Glutamatergic neuron (in vitro differentiated cells): ENCODE measurements at regions not wholly inside any gene's neighbourhood (a gene's known extent, or its start where the extent isn't known, plus 50 kb on each side); places are given as distances from the start of the nearest gene placed in this dataset.

Source experiments
- DNase-seq: peaks from one replicate; pipeline ENCODE4 v3.0.0; 2022
- H3K27ac Mint-ChIP-seq: one replicate; pipeline ENCODE4 v1.8.0; 2020; ENCODE audit warnings: mild to moderate bottlenecking, mixed read lengths, inconsistent platforms; ENCODE audit not compliant: unreplicated experiment
- H3K27me3 Mint-ChIP-seq: one replicate; pipeline ENCODE4 v1.8.0; 2020; ENCODE audit warnings: mild to moderate bottlenecking, moderate library complexity, mixed read lengths, inconsistent platforms; ENCODE audit not compliant: unreplicated experiment
- H3K36me3 Mint-ChIP-seq: one replicate; pipeline ENCODE4 v1.8.0; 2020; ENCODE audit warnings: mild to moderate bottlenecking, mixed read lengths, inconsistent platforms; ENCODE audit not compliant: unreplicated experiment
- H3K4me1 Mint-ChIP-seq: one replicate; pipeline ENCODE4 v1.8.0; 2020; ENCODE audit warnings: mild to moderate bottlenecking, low read depth, mixed read lengths, inconsistent platforms; ENCODE audit not compliant: unreplicated experiment
- H3K4me3 Mint-ChIP-seq: one replicate; pipeline ENCODE4 v1.8.0; 2020; ENCODE audit warnings: mild to moderate bottlenecking, mixed read lengths, inconsistent platforms; ENCODE audit not compliant: unreplicated experiment
- H3K9me3 Mint-ChIP-seq: one replicate; pipeline ENCODE4 v1.8.0; 2020; ENCODE audit warnings: mild to moderate bottlenecking, moderate library complexity, mixed read lengths, inconsistent platforms; ENCODE audit not compliant: unreplicated experiment
- TF ChIP-seq, protein P1 (sequence below): fragments of 200-600 bp; sonication (generic); IDR thresholded peaks from one replicate; pipeline ENCODE4 v1.5.0; 2021; ENCODE audit not compliant: partially characterized antibody, unreplicated experiment

DNA sequence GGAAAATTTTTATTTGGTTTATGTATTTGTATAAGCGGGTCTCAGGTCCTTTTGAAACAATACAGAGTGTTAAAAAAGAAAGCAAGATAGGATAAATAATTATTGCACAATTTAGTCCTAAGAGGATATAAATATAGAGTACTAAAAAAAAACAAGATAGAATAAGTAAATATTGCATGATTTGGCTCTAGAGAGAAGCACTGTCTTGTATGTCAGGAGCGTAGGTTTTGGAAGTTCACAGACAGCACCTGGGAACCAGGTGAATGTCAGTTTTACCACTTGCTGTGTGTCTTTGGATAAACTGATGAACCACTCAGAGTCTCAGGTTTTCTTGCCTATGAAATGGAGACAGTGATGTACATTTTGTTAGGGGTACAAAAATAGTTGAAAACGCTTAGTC, 266.2 kb upstream of the ADAMTSL1 start:
- H3K4me1 Mint-ChIP-seq = peaks cover 12% of the 10 kb centered on the region
- peaks cover 3% of the 10 kb centered on the region for H3K9me3 Mint-ChIP-seq
- no peaks in the 10 kb centered on the region for H3K36me3 Mint-ChIP-seq
- TF ChIP-seq, protein P1, sequence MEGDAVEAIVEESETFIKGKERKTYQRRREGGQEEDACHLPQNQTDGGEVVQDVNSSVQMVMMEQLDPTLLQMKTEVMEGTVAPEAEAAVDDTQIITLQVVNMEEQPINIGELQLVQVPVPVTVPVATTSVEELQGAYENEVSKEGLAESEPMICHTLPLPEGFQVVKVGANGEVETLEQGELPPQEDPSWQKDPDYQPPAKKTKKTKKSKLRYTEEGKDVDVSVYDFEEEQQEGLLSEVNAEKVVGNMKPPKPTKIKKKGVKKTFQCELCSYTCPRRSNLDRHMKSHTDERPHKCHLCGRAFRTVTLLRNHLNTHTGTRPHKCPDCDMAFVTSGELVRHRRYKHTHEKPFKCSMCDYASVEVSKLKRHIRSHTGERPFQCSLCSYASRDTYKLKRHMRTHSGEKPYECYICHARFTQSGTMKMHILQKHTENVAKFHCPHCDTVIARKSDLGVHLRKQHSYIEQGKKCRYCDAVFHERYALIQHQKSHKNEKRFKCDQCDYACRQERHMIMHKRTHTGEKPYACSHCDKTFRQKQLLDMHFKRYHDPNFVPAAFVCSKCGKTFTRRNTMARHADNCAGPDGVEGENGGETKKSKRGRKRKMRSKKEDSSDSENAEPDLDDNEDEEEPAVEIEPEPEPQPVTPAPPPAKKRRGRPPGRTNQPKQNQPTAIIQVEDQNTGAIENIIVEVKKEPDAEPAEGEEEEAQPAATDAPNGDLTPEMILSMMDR = no peak
- peaks cover 3% of the 10 kb centered on the region for H3K27me3 Mint-ChIP-seq
- DNase-seq = no peak
- H3K27ac Mint-ChIP-seq = no peak overlapping the region
- no peak overlapping the region for H3K4me3 Mint-ChIP-seq

DNA sequence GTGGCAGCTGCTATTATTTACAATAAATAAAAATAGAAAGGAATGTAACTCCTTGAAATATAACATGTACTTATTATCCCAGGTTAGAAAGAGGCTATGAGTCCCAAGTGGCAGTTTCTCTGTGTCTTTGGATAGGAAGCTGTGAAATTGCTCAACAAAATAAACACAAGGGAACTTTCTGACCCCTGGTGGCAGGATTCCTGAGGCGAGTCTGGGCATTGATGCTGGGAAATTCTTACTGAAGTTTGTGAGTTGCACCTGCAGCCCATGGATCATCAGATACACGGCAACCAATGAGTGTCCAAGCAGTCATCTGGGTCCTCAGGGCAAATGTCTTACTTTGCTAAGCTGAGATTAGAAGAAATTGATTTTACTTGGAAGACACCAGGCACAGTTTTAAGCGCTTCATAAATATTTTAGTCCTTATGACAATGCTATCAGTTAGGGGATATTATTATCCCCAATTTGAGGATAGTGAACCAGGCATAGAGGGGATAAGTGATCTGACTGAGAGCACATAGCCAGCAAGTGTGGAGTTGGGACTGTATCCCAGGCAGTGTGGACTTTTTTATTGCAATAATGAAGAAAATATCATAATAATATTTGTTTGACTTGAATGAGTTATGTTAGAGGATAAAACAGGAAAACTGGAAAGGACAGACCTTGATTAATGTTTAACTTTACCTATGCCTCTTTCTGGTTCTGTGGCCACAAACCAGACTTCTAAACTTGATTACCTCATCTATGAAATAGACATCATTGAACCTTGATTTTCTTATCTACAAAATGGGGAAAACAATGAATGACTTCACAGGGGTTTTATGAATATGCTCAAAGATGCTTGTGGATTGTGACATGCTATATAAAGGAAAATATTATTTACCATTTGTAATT, 265.5 kb upstream of the ADAMTSL1 start:
- TF ChIP-seq, protein P1 = peak; percentile 62
- peaks cover 3% of the 10 kb centered on the region for H3K27me3 Mint-ChIP-seq
- peaks cover 3% of the 10 kb centered on the region for H3K9me3 Mint-ChIP-seq
- H3K36me3 Mint-ChIP-seq = no peaks in the 10 kb centered on the region
- H3K27ac Mint-ChIP-seq = no peak overlapping the region
- no peak overlapping the region for H3K4me3 Mint-ChIP-seq
- peak; percentile 52 for DNase-seq
- peaks cover 16% of the 10 kb centered on the region for H3K4me1 Mint-ChIP-seq

DNA sequence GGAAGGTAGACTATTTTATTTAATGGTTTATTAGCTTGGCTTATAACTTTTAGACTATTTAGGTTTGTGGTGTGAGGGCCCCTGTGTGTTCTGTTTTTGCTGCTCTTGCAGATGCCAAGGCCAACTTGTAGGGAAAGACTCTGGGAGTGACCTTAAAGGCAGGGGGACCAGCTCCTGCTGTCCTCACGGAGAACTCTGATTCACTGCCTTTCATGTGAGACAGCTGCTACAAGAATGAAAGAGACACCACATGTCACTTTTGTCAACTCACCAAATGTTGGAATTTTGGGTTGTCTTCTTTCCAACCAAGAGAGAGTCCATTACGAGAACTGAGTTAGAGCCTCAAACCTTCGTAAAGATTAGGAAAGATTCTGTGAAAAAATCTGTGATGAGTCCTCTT, 258.3 kb upstream of the ADAMTSL1 start:
- no peak overlapping the region for H3K4me3 Mint-ChIP-seq
- no peak overlapping the region for H3K27ac Mint-ChIP-seq
- DNase-seq = no peak
- TF ChIP-seq, protein P1 = no peak
- peaks cover 28% of the 10 kb centered on the region for H3K4me1 Mint-ChIP-seq
- H3K36me3 Mint-ChIP-seq = no peaks in the 10 kb centered on the region
- peaks cover 2% of the 10 kb centered on the region for H3K27me3 Mint-ChIP-seq
- H3K9me3 Mint-ChIP-seq = peaks cover 3% of the 10 kb centered on the region

DNA sequence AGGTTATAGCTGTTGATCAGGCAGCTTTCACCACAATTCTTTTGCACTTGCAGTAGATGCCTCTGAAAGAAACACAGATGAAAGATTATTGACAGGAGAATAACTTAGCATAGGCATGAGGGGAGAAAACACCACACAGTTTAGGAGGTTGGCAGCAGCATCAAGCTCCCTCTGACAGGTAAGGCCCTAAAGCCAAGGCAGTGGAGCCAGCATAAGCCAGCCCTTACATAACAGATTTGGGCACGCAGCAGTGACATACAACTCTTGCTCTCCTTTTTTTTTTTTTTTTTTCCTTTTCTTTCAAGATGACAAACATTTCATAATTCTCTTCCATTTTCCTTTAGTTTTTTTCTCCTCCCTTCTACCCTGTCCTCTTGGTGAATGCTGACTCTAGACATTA, 257.6 kb upstream of the ADAMTSL1 start:
- Mint-ChIP-seq H3K27me3 (peaks cover 2% of the 10 kb centered on the region), H3K4me3 (no peak overlapping the region), H3K9me3 (peaks cover 3% of the 10 kb centered on the region), H3K27ac (no peak overlapping the region), H3K4me1 (peaks cover 20% of the 10 kb centered on the region), H3K36me3 (no peaks in the 10 kb centered on the region)
- TF ChIP-seq, protein P1 = no peak
- no peak for DNase-seq

DNA sequence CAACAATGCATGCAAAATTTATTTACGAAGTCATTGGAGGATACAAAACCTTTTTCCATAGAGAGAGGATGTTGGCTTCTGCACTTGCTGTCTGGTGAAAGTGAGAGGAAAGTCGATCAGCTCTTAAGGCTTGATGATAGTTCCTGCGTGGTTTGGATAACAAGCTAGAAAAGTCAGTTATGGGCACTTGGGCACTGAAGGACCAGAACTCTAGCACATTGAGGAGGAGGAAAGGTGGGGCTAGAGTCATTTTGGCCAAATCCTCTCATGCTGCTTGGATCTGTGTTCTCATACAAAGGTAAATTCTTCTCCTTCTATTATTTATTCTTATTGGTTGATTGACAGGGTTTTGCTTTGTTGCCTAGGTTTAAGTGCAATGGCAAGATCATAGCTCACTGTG, 245.9 kb upstream of the ADAMTSL1 start:
- no peaks in the 10 kb centered on the region for H3K36me3 Mint-ChIP-seq
- no peaks in the 10 kb centered on the region for H3K9me3 Mint-ChIP-seq
- no peak for DNase-seq
- H3K27ac Mint-ChIP-seq = no peak overlapping the region
- peaks cover 2% of the 10 kb centered on the region for H3K27me3 Mint-ChIP-seq
- H3K4me3 Mint-ChIP-seq = no peak overlapping the region
- H3K4me1 Mint-ChIP-seq = no peaks in the 10 kb centered on the region
- TF ChIP-seq, protein P1 = no peak
